D721Med (cell line): ENCODE measurements at regions not wholly inside any gene's neighbourhood (a gene's known extent, or its start where the extent isn't known, plus 50 kb on each side); places are given as distances from the start of the nearest gene placed in this dataset.

ENCODE experiments used
- DNase-seq: peaks from one replicate; pipeline ENCODE4 v3.0.0; 2011; ENCODE audit warnings: low spot score; ENCODE audit not compliant: insufficient read length
- FAIRE-seq: peaks from 2 replicates; lab custom pipeline; 2011; peaks lifted over from hg19 to GRCh38; lab: Jason Lieb, UNC
- CTCF ChIP-seq: IDR thresholded peaks from 2 replicates; pipeline ENCODE4 v1.5.1; 2012; ENCODE audit warnings: mild to moderate bottlenecking, control low read depth; ENCODE audit not compliant: insufficient read depth; ENCODE audit errors: missing control alignments

GRCh38 chr2:150143087-150143536 is 344.4 kb downstream of the RND3 start:
- no peak for DNase-seq
- no peak for TF ChIP-seq CTCF
- no peak for FAIRE-seq

DNA sequence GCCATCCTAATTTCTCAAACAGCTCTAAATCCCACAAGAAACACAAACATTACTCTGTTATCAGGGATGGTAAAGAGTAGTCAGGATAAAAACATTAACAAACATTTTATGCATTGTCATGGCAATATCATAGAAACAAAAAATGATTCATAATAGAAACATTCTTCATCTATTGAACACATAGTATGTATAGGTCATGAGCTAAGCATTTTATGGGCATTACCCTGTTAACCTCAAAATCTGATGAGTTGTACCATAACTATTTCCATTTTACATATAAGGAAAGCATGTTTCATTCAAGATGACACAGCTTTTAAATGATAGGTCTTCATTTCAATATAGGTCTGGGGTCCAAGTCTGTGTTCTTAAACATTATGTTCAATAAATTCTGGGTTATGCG is 344.9 kb downstream of the RND3 start:
- no peak for TF ChIP-seq CTCF
- no peak for DNase-seq
- no peak for FAIRE-seq

- FAIRE-seq, result no peak
- no peak for TF ChIP-seq CTCF
- no peak for DNase-seq
These were observed 346.1 kb downstream of the RND3 start for GRCh38 chr2:150141226-150142001.

DNA sequence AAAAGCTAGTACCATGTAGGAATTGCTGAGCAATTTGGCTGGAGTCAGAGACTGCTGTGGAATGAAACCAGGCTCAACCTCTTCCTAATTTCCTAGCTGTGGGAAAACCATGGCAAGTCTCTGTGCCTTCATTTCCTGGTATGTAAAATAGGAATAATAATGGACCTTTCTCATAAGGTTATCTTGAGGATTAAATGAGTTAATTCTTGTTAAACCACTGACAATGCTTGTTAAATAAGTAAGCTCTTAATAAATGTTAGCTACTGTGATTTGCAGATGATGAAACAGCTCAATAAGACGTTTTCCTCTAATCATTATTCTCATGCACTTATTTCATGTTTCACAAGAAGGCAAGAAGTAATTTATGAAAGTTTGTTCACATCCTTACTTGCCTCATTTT is 346.7 kb downstream of the RND3 start:
- DNase-seq, result no peak
- FAIRE-seq, result no peak
- no peak for TF ChIP-seq CTCF

DNA sequence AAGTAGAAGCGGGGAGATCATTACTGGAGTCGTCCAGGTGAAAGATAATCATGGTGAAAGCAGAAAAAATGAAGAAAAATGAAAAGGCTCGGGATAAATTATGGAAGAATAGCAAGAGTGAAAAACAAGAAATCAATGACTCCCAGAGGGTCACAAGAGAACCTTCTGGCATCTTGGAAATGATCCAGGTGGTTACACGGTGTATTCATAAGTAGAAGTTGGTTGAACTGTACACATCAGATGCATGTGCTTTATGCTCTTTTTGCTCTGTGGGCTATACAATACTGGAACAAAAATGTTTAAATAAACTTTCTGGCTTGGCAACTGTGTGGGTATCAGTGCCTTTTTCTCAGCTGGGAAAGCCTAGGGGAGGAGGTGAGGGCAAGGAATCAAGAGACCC is 348.9 kb downstream of the RND3 start:
- DNase-seq, result no peak
- FAIRE-seq, result no peak
- no peak for TF ChIP-seq CTCF

DNA sequence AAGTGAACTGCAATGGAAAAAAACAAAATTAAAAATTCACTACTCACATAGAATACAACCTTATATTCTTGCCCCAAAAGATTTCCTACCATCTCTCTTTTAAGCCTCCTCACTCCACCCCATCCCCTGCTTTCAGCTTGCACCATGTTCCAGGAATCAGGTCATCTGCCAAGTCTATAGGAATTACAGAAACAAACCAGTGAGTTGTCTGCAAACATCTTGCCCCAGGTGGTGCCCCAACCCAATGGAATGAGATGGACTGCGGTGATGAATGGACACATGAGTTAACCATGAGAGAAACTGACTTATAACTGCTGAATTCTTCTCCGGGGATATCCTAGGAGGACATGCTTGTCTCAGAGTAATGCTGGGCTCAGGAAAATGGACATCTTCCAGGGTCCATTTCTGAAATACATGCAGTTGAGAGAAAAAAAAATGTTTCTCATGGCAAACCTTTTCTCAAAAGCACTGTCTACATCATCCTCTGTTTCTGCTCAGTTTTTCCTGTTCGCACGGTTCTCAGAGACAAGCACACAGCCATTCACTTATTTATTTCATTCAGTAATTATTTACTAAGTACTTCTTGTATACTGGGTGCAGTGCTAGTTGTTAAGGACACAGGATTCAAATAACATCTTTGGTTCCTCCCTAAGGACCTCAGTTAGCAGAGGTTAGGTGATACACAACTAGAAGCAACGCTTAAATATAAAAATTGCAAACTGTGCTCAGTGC is 350.0 kb downstream of the RND3 start:
- no peak for FAIRE-seq
- TF ChIP-seq CTCF, result no peak
- DNase-seq, result no peak

GRCh38 chr2:150136893-150137292 is 350.6 kb downstream of the RND3 start:
- FAIRE-seq, result no peak
- DNase-seq, result no peak
- no peak for TF ChIP-seq CTCF
